ENCODE measurements at regions not wholly inside any gene's neighbourhood (a gene's known extent, or its start where the extent isn't known, plus 50 kb on each side); places are given as distances from the start of the nearest gene placed in this dataset.
A peak's percentile ranks its signal among the peaks of the same experiment; 100 is the strongest.

DNA sequence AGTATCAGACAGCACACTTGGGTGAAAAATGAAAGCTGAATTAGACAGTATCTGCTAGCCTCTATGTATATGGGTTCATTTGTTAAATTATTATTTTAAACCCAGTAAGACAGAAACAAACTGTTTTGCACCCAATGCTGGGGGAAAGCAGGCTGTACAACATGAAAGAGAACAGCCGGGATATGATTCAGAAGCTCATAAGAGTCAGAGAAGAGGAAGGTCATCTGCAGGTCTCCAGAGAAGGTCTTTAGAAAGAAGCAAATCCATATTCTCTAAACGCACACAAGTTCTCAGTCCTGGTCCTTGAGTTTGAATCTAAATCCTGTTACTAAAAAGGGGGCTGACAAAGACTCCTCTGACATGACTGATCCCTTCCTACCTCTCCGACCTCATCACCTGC, 155.1 kb downstream of the SIPA1L2 start:
- no peak for DNase-seq

DNA sequence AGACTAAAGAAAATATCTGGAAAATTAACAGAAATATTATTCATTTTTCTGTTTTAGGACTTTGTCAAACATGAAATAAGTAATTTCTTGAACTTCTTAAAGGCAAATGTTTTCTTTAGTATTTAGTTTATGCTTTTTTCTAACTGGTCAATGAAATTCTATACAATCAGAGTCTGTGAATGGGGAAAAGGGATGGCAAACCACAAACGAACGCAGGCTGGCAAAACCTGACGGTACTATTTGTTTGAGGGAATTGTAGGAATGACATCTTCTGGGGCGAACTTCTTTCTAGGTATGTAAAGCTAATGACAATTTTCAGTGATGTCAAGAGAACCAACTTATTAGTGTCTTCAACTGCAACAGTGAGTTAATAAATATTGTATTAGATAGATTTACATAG, 156.0 kb downstream of the SIPA1L2 start:
- no peak for DNase-seq

GRCh38 chr1:232473324-232473723, 156.6 kb downstream of the SIPA1L2 start:
- no peak for DNase-seq

- DNase-seq, result no peak
Measured at GRCh38 chr1:232472485-232473041, 157.4 kb downstream of the SIPA1L2 start.

GRCh38 chr1:232471250-232471649, 158.7 kb downstream of the SIPA1L2 start:
- DNase-seq, result no peak

GRCh38 chr1:232470711-232471110, 159.2 kb downstream of the SIPA1L2 start:
- DNase-seq, result no peak

DNA sequence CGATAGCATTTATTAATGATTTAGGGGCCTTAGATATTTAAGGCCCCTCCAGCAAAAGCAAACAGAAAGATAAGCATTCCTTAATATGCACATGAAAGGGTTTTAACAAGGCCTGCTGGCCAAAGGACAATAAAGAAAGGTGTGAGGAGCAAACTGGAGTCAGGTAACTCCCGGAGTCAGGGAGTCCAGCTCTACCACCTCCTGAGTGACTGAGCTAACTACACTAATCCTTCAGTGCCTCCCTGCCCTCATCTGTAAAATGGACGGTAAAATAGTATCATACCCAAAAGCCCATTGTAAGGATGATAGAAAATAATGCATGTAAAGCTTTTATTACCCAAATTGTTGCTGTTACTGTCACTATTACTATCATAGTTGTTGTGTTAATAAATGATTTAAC, 161.7 kb downstream of the SIPA1L2 start:
- no peak for DNase-seq

GRCh38 chr1:232467073-232467760, 162.7 kb downstream of the SIPA1L2 start:
- no peak for DNase-seq

- DNase-seq, result no peak
Measured at GRCh38 chr1:232464325-232464724, 165.6 kb downstream of the SIPA1L2 start.

DNA sequence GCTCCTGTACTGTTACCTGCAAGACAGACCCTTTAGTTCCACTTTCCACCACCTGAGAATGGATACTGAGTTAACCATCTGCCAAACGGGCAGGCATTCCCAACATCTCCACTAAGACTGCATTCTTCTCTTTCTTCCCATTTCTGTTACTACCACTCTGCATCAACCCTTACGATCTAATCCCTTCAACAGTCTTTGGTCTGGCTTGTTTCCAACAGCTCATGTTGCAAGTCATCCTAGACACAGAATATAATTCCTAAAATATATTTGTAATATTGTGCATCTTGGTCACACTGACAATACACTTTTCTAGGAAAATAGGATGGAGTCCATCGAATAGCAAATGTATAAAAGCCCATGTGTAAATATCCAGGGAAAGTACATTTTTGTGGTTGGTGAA, 166.7 kb downstream of the SIPA1L2 start:
- DNase-seq, result no peak

GRCh38 chr1:232462213-232462612, 167.7 kb downstream of the SIPA1L2 start:
- no peak for DNase-seq

DNA sequence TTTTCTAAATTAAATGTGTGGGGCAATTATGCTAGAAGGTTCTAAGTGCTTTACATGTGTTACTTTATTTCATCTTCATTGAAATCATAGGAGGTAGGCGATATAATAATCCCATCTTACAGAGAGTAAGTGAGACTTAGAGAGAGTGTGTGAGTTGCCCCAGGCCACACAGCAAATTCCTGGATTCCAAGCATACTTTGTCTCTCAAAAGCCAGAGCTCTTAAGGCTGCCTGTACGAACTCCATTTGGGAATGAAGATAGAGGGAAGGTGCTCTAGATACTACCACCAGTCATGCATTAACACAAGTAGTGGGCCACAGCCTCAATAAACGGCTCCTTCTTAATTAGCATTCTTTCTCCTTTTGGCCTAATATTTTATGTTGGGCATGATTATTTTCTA, 170.1 kb downstream of the SIPA1L2 start:
- no peak for DNase-seq

GRCh38 chr1:232459087-232459486, 170.8 kb downstream of the SIPA1L2 start:
- no peak for DNase-seq

DNA sequence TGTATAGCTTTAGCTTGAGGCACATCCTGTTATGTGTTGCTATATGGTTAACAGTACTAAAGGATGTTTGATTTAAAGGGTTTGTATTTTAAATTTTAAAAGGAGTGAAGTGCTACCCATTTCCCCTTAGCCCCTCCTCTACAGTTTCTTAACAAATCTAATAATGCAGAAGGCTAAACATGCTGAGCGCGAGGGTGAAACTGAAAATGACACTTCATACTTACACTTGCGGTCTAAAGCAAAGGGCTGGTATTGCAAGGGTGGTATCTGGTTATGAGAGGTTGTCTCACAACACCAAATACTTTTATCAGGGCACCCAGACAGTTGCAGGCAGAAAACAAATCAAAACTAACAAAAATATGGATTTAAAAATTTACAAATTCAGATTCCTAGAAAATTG, 172.3 kb downstream of the SIPA1L2 start:
- peak; percentile 43 for DNase-seq

GRCh38 chr1:232456714-232457113, 173.2 kb downstream of the SIPA1L2 start:
- no peak for DNase-seq

GRCh38 chr1:232454227-232454886, 175.6 kb downstream of the SIPA1L2 start:
- DNase-seq, result no peak

GRCh38 chr1:232452736-232453440, 177.0 kb downstream of the SIPA1L2 start:
- no peak for DNase-seq

DNA sequence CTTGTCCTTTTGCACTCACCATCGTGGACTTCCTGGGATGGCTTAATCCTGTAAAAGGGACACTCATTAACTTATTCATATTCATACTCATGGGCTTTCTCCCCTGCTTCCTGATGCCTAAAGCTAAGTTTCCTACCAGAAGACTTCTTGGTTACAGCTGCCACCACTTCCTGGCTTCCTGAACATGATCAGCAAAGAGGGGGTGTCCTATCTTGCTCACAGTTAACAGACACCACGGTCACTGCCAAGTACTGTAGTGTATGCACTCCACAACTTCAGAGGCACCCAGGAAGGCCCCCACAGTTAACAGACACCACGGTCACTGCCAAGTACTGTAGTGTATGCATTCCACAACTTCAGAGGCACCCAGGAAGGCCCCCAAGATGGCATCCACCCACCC, 177.8 kb downstream of the SIPA1L2 start:
- DNase-seq, result no peak

DNA sequence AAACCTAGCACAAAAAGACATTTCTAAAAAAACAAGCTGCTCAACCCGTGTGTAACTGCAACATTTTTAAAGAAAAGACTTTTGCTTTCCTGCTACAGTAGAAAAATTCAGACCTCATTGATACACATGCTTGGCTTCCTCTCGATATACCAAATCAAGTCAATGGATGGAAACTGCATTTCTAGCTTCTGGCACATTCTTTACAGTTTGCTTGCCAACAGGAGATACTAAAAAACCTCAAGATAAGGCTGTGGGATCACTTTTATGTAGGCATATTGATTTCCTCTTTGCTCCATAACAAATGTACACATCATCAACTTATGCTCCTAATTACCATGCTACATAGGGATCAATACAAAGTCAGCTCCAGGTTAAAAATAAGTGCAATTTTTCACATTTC, 178.4 kb downstream of the SIPA1L2 start:
- no peak for DNase-seq

DNA sequence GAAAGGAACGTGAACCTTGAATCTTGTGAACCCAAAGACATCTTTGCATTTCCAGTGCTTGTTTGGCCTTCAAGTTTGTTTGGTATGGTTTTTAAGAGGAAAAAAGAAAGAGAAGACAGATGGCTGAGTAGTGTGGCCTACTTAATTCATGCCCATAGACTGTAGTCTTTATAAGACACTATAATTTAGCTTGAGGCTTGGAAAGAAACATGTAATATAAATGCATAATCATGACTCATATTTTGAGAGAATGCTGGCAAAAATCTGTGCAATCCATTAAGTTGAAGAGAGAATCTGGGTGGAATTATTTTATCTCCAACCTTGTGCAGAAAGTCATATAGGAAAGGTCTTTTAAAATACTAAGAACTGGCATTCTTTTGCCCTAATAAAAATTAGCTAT, 179.3 kb downstream of the SIPA1L2 start:
- no peak for DNase-seq

DNA sequence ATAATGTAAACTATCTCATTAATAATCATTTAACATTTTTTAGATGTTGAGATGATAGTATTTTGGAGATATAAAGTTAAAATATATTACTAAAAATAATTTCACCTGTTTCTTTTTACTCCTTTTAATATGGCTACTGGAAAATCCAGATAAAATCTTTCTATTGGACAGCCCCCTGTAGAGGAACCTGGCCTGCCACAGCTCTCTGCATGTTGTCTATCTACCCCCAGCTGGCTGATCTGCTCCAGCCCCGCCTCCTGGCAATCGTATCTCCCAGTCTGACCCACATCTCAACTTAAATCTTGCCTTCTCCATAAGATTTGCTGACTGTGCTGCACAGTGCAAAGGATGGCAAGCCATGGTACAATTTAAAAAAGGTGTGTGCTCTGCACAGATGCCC, 182.8 kb downstream of the SIPA1L2 start:
- no peak for DNase-seq

DNA sequence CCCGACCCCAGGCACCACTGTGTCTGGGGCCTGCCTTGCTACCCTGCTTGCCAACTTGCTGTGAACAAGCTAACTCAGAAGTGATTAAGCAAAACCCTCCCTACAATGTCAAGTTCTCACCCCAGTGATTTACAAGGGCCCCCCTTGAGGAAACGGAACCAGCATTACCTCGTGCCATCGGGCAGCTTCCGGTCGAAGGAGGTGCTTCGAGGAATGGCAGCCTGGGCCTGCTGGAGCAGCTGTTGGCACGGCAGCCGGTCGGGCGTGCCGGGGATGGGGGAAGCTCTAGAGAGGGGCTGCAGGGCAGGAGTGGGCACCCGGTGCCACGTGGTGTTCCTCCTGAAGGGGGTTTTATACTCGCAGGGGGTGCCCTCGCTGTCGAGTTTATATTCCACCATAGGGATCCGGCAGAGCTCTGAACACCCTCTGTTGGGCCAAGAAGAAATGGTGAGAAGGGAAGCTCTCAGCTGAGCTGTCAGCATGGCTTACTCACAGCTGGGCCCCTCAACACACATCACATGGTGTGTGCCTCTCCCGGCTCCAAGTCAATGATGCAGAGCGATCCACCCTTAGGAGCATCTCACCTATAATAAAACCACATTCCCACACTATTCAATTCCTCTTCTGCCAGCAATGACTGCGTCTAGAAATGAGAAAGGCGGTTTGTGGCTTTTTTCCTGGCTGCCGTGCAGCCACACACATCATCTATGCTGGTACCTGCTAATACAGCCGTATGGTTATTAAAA, 184.4 kb downstream of the SIPA1L2 start:
- no peak for DNase-seq

DNA sequence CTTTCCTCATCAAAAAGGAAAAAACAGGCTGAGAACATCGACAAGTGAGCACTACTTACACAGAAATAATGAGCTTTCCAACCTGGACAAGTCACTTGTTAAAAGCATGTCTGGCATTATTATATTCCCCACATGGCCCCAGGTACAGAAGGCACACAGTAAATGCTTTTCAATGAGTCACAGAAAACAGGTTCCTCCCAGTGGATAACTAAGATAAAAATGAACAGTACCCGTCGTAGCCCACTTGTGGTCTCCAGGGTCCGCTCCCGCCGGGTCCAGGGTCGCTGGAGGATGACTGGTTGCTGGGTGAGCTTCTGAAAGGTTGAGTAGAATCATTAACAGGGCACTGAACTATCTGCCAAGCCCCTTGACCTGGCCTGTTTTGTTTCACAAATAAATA, 186.6 kb downstream of the SIPA1L2 start:
- no peak for DNase-seq
